ENCODE measurements at regions not wholly inside any gene's neighbourhood (a gene's known extent, or its start where the extent isn't known, plus 50 kb on each side); places are given as distances from the start of the nearest gene placed in this dataset.

- TF ChIP-seq CTCF (IDR thresholded peaks at IDR 0.05), result peak; percentile 48
- TF ChIP-seq SP1 (CRISPR knock-in tag; conservative IDR thresholded peaks at IDR 0.05), result no peak
- TF ChIP-seq ZNF671 (CRISPR knock-in tag; IDR thresholded peaks at IDR 0.05), result no peak
- no peak for TF ChIP-seq MXD4 (CRISPR knock-in tag; IDR thresholded peaks at IDR 0.05; ENCODE audit: borderline replicate concordance)
These were observed 122.9 kb downstream of the CAVIN4 start for GRCh38 chr9:100700689-100701318.

Measured in WTC11 (cell line).